WTC11 (cell line): ENCODE measurements at regions not wholly inside any gene's neighbourhood (a gene's known extent, or its start where the extent isn't known, plus 50 kb on each side); places are given as distances from the start of the nearest gene placed in this dataset.

Source experiments
- ATAC-seq: fragments of 200-7000 bp; cut with Tn5 transposase; 2 replicates; pipeline ENCODE4 v1.10.0; 2021; ENCODE audit warnings: mild to moderate bottlenecking, moderate library complexity
- CTCF ChIA-PET: fragments of 300-600 bp; sonication (Branson Sonifier 250); formaldehyde crosslinking; loops from one replicate; lab custom pipeline; 2021; ENCODE audit warnings: antibody characterized with exemption; lab: Charles Lee
- POLR2A ChIA-PET: fragments of 350-600 bp; sonication (Branson Sonifier 250); formaldehyde crosslinking; loops from one replicate; lab custom pipeline; 2021; ENCODE audit warnings: antibody characterized with exemption; lab: Charles Lee
- DNase-seq: peaks from one replicate; pipeline ENCODE4 v3.0.0; 2021; ENCODE audit warnings: low spot score
- H3K27ac Mint-ChIP-seq: 2 replicates; pipeline ENCODE4 v1.8.0; 2021; ENCODE audit warnings: mixed read lengths
- H3K27me3 Mint-ChIP-seq: 2 replicates; pipeline ENCODE4 v1.8.0; 2021; ENCODE audit warnings: low read depth, mild to moderate bottlenecking, moderate library complexity, mixed read lengths
- H3K36me3 Mint-ChIP-seq: 2 replicates; pipeline ENCODE4 v1.8.0; 2021; ENCODE audit warnings: mixed read lengths
- H3K4me1 Mint-ChIP-seq: 2 replicates; pipeline ENCODE4 v1.8.0; 2022; ENCODE audit warnings: mixed read lengths
- H3K4me3 Mint-ChIP-seq: 2 replicates; pipeline ENCODE4 v1.8.0; 2021; ENCODE audit warnings: mild to moderate bottlenecking, moderate library complexity, mixed read lengths
- H3K9me3 Mint-ChIP-seq: 2 replicates; pipeline ENCODE4 v1.8.0; 2021; ENCODE audit warnings: mixed read lengths
- ESRRA ChIP-seq: sonication (generic); formaldehyde crosslinking; IDR thresholded peaks from 2 replicates; pipeline ENCODE4 v1.8.1; 2022; ENCODE audit warnings: mild to moderate bottlenecking, missing genetic modification reagents, borderline replicate concordance
- FOXK1 ChIP-seq: sonication (generic); formaldehyde crosslinking; IDR thresholded peaks from 2 replicates; pipeline ENCODE4 v1.8.0; 2022; ENCODE audit warnings: mild to moderate bottlenecking, moderate library complexity, missing genetic modification reagents
- FOXP4 ChIP-seq: sonication (generic); formaldehyde crosslinking; IDR thresholded peaks from 2 replicates; pipeline ENCODE4 v1.8.0; 2022; ENCODE audit warnings: mild to moderate bottlenecking, missing genetic modification reagents
- IRF2 ChIP-seq: sonication (generic); formaldehyde crosslinking; IDR thresholded peaks from 2 replicates; pipeline ENCODE4 v1.8.0; 2022; ENCODE audit warnings: low read depth, missing genetic modification reagents, borderline replicate concordance
- KAT7 ChIP-seq: sonication (generic); formaldehyde crosslinking; IDR thresholded peaks from 2 replicates; pipeline ENCODE4 v1.8.1; 2023; ENCODE audit warnings: missing genetic modification reagents, mild to moderate bottlenecking, borderline replicate concordance
- MYBL2 ChIP-seq: sonication (generic); formaldehyde crosslinking; IDR thresholded peaks from 2 replicates; pipeline ENCODE4 v1.8.1; 2023; ENCODE audit warnings: mild to moderate bottlenecking, moderate library complexity, missing genetic modification reagents
- NR1H2 ChIP-seq: sonication (generic); formaldehyde crosslinking; IDR thresholded peaks from 2 replicates; pipeline ENCODE4 v1.9.0; 2021; ENCODE audit warnings: mild to moderate bottlenecking, moderate library complexity, missing genetic modification reagents
- OVOL2 ChIP-seq: fragments of 250-450 bp; sonication (Bioruptor Pico); IDR thresholded peaks from 2 replicates; pipeline ENCODE4 v1.9.0; 2021; ENCODE audit warnings: mild to moderate bottlenecking, borderline replicate concordance
- SMAD3 ChIP-seq: sonication (generic); formaldehyde crosslinking; IDR thresholded peaks from 2 replicates; pipeline ENCODE4 v1.8.0; 2022; ENCODE audit warnings: missing genetic modification reagents, mild to moderate bottlenecking, borderline replicate concordance
- SOX15 ChIP-seq: fragments of 250-450 bp; sonication (Bioruptor Pico); IDR thresholded peaks from 2 replicates; pipeline ENCODE4 v1.9.0; 2021; ENCODE audit warnings: mild to moderate bottlenecking
- TF ChIP-seq, protein P1 (sequence below): fragments of 200-600 bp; IDR thresholded peaks from 2 replicates; pipeline ENCODE4 v1.8.0; 2022; ENCODE audit warnings: antibody characterized with exemption
- TF ChIP-seq, protein P2 (sequence below): fragments of 250-450 bp; sonication (Bioruptor Pico); IDR thresholded peaks from 2 replicates; pipeline ENCODE4 v2.1.2; 2022; ENCODE audit warnings: mild to moderate bottlenecking, moderate library complexity
- TF ChIP-seq, protein P3 (sequence below): sonication (generic); formaldehyde crosslinking; IDR thresholded peaks from 2 replicates; pipeline ENCODE4 v1.8.1; 2023; ENCODE audit warnings: mild to moderate bottlenecking, missing genetic modification reagents, moderate library complexity
- TF ChIP-seq, protein P4 (sequence below): sonication (generic); formaldehyde crosslinking; IDR thresholded peaks from 2 replicates; pipeline ENCODE4 v1.8.0; 2023; ENCODE audit warnings: missing genetic modification reagents
- TF ChIP-seq, protein P5 (sequence below): fragments of 250-450 bp; sonication (Bioruptor Pico); conservative IDR thresholded peaks from 2 replicates; pipeline ENCODE4 v1.9.0; 2021; ENCODE audit warnings: mild to moderate bottlenecking
- TF ChIP-seq, protein P6 (sequence below): sonication (generic); formaldehyde crosslinking; IDR thresholded peaks from 2 replicates; pipeline ENCODE4 v1.8.1; 2023; ENCODE audit warnings: mild to moderate bottlenecking, moderate library complexity, missing genetic modification reagents
- TF ChIP-seq, protein P7 (sequence below): sonication (generic); formaldehyde crosslinking; IDR thresholded peaks from 2 replicates; pipeline ENCODE4 v1.8.0; 2023; ENCODE audit warnings: mild to moderate bottlenecking, missing genetic modification reagents
- TF ChIP-seq, protein P8 (sequence below): sonication (generic); formaldehyde crosslinking; IDR thresholded peaks from 2 replicates; pipeline ENCODE4 v1.8.1; 2022; ENCODE audit warnings: missing genetic modification reagents, borderline replicate concordance

DNA sequence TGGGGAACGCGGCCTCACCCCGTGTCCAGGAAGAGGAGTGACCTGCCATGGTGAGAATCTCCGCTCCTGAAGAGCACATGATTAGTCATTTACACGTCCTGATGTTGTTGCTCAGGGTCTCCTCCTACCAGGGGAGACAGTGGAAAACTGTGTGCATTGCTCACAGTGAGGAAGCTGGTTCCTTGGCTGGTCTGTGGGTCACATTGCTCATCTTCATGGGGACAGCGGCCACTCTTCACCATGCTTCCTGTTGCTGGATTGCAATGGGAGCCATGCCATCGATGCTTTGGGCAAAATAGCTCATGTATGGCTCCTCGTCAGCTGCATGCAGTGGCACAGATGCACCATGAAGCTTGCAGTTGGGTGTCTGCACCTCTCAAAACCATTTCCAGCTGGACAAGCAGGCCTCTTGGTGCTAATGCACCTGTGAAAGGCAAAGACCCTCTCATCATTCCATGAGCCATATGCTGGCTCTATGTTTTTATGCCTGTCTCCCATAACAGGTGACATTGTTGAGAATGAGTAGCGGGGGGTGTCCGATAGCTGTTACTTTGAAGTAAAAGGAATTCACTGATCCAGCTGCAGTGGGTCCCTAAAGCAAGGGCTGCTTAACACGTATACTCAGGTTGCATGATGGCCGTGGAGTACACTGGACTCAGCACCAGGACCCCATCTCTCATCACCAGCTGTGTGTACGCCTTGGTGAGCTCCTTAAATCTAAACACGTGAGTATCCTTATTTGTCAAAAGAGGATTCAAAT, 135.0 kb upstream of the ALKAL2 start:
- no peak overlapping the region for H3K4me3 Mint-ChIP-seq
- no peak for DNase-seq
- no peaks in the 10 kb centered on the region for H3K9me3 Mint-ChIP-seq
- POLR2A ChIA-PET = no interaction called here
- peaks cover 6% of the 10 kb centered on the region for H3K4me1 Mint-ChIP-seq
- H3K27ac Mint-ChIP-seq = no peak overlapping the region
- H3K36me3 Mint-ChIP-seq = no peaks in the 10 kb centered on the region
- CTCF ChIA-PET = interaction anchor here (1.7 kb wide), 1 partner anchor 90 kb away, joined by 6 read pairs; no protein-coding TSS in a partner anchor
- ATAC-seq = no peak
- TF ChIP-seq NR1H2 (CRISPR knock-in tag) (no peak), OVOL2 (CRISPR knock-in tag) (no peak), IRF2 (CRISPR knock-in tag) (no peak), SOX15 (CRISPR knock-in tag) (no peak), FOXK1 (CRISPR knock-in tag) (no peak), FOXP4 (CRISPR knock-in tag) (no peak), MYBL2 (CRISPR knock-in tag) (no peak), SMAD3 (CRISPR knock-in tag) (no peak), KAT7 (CRISPR knock-in tag) (no peak), ESRRA (CRISPR knock-in tag) (no peak)
- TF ChIP-seq, protein P1, sequence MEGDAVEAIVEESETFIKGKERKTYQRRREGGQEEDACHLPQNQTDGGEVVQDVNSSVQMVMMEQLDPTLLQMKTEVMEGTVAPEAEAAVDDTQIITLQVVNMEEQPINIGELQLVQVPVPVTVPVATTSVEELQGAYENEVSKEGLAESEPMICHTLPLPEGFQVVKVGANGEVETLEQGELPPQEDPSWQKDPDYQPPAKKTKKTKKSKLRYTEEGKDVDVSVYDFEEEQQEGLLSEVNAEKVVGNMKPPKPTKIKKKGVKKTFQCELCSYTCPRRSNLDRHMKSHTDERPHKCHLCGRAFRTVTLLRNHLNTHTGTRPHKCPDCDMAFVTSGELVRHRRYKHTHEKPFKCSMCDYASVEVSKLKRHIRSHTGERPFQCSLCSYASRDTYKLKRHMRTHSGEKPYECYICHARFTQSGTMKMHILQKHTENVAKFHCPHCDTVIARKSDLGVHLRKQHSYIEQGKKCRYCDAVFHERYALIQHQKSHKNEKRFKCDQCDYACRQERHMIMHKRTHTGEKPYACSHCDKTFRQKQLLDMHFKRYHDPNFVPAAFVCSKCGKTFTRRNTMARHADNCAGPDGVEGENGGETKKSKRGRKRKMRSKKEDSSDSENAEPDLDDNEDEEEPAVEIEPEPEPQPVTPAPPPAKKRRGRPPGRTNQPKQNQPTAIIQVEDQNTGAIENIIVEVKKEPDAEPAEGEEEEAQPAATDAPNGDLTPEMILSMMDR = no peak
- TF ChIP-seq, protein P2, sequence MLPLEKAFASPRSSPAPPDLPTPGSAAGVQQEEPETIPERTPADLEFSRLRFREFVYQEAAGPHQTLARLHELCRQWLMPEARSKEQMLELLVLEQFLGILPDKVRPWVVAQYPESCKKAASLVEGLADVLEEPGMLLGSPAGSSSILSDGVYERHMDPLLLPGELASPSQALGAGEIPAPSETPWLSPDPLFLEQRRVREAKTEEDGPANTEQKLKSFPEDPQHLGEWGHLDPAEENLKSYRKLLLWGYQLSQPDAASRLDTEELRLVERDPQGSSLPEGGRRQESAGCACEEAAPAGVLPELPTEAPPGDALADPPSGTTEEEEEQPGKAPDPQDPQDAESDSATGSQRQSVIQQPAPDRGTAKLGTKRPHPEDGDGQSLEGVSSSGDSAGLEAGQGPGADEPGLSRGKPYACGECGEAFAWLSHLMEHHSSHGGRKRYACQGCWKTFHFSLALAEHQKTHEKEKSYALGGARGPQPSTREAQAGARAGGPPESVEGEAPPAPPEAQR (CRISPR knock-in tag) = no peak
- TF ChIP-seq, protein P3, sequence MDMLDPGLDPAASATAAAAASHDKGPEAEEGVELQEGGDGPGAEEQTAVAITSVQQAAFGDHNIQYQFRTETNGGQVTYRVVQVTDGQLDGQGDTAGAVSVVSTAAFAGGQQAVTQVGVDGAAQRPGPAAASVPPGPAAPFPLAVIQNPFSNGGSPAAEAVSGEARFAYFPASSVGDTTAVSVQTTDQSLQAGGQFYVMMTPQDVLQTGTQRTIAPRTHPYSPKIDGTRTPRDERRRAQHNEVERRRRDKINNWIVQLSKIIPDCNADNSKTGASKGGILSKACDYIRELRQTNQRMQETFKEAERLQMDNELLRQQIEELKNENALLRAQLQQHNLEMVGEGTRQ (CRISPR knock-in tag) = no peak
- TF ChIP-seq, protein P4, sequence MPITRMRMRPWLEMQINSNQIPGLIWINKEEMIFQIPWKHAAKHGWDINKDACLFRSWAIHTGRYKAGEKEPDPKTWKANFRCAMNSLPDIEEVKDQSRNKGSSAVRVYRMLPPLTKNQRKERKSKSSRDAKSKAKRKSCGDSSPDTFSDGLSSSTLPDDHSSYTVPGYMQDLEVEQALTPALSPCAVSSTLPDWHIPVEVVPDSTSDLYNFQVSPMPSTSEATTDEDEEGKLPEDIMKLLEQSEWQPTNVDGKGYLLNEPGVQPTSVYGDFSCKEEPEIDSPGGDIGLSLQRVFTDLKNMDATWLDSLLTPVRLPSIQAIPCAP (CRISPR knock-in tag) = no peak
- TF ChIP-seq, protein P5, sequence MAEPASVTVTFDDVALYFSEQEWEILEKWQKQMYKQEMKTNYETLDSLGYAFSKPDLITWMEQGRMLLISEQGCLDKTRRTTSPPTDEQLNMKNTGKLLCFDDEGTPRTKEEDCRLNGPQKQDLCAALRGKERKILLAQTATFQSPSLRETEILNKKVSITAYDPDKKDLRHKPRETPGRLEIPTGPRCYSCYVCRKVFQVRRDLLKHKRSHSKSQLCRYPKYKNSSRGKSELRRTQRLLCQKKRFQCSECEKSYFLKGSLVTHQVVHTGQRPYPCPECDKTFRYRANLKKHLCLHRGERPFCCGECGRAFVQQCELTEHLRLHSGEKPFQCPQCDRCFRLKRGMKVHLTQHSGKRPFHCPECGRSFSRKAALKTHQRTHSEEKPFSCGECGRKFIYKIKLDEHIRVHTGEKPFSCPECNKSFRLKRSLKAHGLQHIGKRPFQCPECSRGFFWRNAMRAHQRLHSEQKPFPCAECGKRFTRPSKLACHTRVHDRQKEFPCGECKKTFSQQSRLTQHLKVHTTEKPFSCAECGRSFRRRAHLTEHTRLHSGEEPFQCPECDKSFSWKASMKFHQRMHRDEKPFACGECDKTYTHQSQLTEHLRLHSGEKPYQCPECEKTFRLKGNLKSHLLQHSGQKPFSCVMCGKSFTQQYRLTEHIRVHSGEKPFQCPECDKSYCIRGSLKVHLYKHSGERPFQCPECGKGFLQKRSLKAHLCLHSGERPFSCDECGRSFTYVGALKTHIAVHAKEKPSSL (CRISPR knock-in tag) = no peak
- TF ChIP-seq, protein P6, sequence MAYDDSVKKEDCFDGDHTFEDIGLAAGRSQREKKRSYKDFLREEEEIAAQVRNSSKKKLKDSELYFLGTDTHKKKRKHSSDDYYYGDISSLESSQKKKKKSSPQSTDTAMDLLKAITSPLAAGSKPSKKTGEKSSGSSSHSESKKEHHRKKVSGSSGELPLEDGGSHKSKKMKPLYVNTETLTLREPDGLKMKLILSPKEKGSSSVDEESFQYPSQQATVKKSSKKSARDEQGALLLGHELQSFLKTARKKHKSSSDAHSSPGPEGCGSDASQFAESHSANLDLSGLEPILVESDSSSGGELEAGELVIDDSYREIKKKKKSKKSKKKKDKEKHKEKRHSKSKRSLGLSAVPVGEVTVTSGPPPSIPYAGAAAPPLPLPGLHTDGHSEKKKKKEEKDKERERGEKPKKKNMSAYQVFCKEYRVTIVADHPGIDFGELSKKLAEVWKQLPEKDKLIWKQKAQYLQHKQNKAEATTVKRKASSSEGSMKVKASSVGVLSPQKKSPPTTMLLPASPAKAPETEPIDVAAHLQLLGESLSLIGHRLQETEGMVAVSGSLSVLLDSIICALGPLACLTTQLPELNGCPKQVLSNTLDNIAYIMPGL (CRISPR knock-in tag) = no peak
- TF ChIP-seq, protein P7, sequence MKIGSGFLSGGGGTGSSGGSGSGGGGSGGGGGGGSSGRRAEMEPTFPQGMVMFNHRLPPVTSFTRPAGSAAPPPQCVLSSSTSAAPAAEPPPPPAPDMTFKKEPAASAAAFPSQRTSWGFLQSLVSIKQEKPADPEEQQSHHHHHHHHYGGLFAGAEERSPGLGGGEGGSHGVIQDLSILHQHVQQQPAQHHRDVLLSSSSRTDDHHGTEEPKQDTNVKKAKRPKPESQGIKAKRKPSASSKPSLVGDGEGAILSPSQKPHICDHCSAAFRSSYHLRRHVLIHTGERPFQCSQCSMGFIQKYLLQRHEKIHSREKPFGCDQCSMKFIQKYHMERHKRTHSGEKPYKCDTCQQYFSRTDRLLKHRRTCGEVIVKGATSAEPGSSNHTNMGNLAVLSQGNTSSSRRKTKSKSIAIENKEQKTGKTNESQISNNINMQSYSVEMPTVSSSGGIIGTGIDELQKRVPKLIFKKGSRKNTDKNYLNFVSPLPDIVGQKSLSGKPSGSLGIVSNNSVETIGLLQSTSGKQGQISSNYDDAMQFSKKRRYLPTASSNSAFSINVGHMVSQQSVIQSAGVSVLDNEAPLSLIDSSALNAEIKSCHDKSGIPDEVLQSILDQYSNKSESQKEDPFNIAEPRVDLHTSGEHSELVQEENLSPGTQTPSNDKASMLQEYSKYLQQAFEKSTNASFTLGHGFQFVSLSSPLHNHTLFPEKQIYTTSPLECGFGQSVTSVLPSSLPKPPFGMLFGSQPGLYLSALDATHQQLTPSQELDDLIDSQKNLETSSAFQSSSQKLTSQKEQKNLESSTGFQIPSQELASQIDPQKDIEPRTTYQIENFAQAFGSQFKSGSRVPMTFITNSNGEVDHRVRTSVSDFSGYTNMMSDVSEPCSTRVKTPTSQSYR (CRISPR knock-in tag) = no peak
- TF ChIP-seq, protein P8, sequence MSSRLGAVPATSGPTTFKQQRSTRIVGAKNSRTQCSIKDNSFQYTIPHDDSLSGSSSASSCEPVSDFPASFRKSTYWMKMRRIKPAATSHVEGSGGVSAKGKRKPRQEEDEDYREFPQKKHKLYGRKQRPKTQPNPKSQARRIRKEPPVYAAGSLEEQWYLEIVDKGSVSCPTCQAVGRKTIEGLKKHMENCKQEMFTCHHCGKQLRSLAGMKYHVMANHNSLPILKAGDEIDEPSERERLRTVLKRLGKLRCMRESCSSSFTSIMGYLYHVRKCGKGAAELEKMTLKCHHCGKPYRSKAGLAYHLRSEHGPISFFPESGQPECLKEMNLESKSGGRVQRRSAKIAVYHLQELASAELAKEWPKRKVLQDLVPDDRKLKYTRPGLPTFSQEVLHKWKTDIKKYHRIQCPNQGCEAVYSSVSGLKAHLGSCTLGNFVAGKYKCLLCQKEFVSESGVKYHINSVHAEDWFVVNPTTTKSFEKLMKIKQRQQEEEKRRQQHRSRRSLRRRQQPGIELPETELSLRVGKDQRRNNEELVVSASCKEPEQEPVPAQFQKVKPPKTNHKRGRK (CRISPR knock-in tag) = no peak
- H3K27me3 Mint-ChIP-seq = no peaks in the 10 kb centered on the region; the same call in 1 of the 2 replicates
